Loucy (cell line): ENCODE measurements at regions not wholly inside any gene's neighbourhood (a gene's known extent, or its start where the extent isn't known, plus 50 kb on each side); places are given as distances from the start of the nearest gene placed in this dataset.

Experiments
- CTCF ChIP-seq: fragments of 200-600 bp; sonication (generic); conservative IDR thresholded peaks from 2 replicates; pipeline ENCODE4 v1.5.1; 2014; ENCODE audit warnings: mild to moderate bottlenecking, antibody characterized with exemption, low read length
- EZH2phosphoT487 ChIP-seq: fragments of 200-600 bp; IDR thresholded peaks from 2 replicates; pipeline ENCODE4 v1.6.1; 2018; ENCODE audit warnings: antibody characterized with exemption, mild to moderate bottlenecking, moderate library complexity, borderline replicate concordance

- TF ChIP-seq CTCF (no peak), EZH2phosphoT487 (no peak)
Observed at GRCh38 chr14:84581041-84581440, 948.9 kb upstream of the FLRT2 start.
